Gastroesophageal sphincter (tissue), 3 donors: ENCODE measurements at regions not wholly inside any gene's neighbourhood (a gene's known extent, or its start where the extent isn't known, plus 50 kb on each side); places are given as distances from the start of the nearest gene placed in this dataset.

ENCODE experiments used
- CTCF ChIP-seq, 4 experiments: fragments of 200-600 bp in 2 of 4; fragments of 450-650 bp in 2 of 4; sonication (generic) in 1 of 4; IDR thresholded peaks; one replicate each; pipeline ENCODE4 v1.5.1; 2017 to 2019; ENCODE audit warnings: antibody characterized with exemption in 4 of 4, mild to moderate bottlenecking in 2 of 4, moderate library complexity in 2 of 4
- EP300 ChIP-seq: sonication (generic); formaldehyde crosslinking; IDR thresholded peaks from one replicate; pipeline ENCODE4 v1.6.1; 2017; ENCODE audit warnings: antibody characterized with exemption, mild to moderate bottlenecking
- POLR2A ChIP-seq, 2 donors: fragments of 450-650 bp; IDR thresholded peaks; one replicate each; pipeline ENCODE4 v1.6.1; 2017; ENCODE audit warnings: antibody characterized with exemption in 2 of 2, mild to moderate bottlenecking in 2 of 2, moderate library complexity in 1 of 2
- POLR2AphosphoS5 ChIP-seq: sonication (generic); formaldehyde crosslinking; IDR thresholded peaks from one replicate; pipeline ENCODE4 v1.6.1; 2017; ENCODE audit warnings: antibody characterized with exemption

GRCh38 chr18:78208461-78208860 is 771.2 kb upstream of the SALL3 start:
- TF ChIP-seq EP300 (no peak), CTCF (IDR thresholded peaks at IDR 0.05) (no peak), POLR2AphosphoS5 (no peak), POLR2A (IDR thresholded peaks at IDR 0.05) (no peak)
